GM19324 (cell line): ENCODE measurements at regions not wholly inside any gene's neighbourhood (a gene's known extent, or its start where the extent isn't known, plus 50 kb on each side); places are given as distances from the start of the nearest gene placed in this dataset.

Source experiments
- ATAC-seq: cut with Tn5 transposase; IDR thresholded peaks from one replicate; pipeline ENCODE4 v1.9.1; 2021; ENCODE audit warnings: mild to moderate bottlenecking, moderate library complexity; ENCODE audit not compliant: unreplicated experiment, low FRiP score

- ATAC-seq, result no peak
Observed at GRCh38 chr1:78410643-78411042, 80.1 kb upstream of the PTGFR start.

GRCh38 chr1:78411707-78412106 lies 79.1 kb upstream of the PTGFR start:
- no peak for ATAC-seq

GRCh38 chr1:78415165-78415564 lies 75.6 kb upstream of the PTGFR start:
- no peak for ATAC-seq

- no peak for ATAC-seq
Observed at GRCh38 chr1:78419309-78419708, 71.5 kb upstream of the PTGFR start.

DNA sequence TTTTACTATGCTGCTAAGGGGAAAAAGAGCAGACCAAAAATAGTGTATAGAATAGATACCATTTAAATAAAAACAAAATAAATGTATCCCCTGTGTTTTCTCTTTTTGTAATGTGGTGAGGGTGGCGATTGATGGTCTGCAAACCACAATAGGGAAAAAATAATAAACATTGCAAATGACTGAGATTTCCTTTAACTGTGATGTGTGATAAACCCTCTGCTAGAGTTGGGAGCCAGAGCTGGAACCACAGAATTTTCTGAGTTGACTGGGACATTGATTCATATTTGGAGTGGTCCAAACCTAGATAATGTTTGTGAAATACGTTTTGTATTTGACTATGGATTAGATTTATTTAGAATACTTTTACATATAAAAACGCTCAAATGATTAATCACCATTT lies 70.6 kb upstream of the PTGFR start:
- no peak for ATAC-seq

GRCh38 chr1:78420688-78421087 lies 70.1 kb upstream of the PTGFR start:
- no peak for ATAC-seq

GRCh38 chr1:78424720-78425119 lies 66.1 kb upstream of the PTGFR start:
- ATAC-seq, result no peak

DNA sequence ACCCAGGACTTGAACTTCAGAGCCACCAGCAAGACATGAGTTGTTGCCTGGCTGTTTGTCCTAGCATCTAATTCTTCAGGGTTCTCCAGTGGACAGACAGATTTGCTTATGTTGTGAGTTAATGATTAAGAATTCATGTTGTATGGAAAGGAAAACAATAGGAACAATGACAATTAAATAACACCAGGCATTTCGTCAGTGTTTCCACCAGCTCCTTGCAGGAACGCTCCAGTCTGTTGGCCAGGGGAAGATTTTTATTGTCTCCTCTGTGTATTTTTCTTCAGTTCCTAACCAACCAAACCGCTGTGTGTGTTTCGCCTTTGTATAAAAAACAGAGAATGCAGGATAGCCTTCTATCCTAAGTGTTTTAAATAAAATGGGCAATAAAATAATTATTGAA lies 64.4 kb upstream of the PTGFR start:
- no peak for ATAC-seq

DNA sequence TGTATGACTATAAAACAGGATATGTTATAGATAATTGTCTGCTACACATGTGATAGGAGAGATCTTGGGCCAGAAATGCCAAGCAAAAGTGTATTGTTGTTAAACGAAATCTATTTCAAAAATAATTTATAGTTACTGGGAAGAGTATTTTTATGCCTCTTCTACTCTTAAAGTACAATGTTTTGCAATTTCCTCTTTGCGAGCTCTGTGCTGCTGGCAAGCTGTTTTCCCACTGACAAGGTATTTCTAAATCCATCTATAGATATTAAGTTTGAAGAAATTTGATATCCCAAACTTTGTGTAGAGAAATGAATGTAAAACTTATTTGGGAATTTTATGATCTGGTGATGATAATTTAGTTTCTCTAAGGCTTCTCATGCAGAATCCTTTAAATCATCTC lies 63.3 kb upstream of the PTGFR start:
- no peak for ATAC-seq

DNA sequence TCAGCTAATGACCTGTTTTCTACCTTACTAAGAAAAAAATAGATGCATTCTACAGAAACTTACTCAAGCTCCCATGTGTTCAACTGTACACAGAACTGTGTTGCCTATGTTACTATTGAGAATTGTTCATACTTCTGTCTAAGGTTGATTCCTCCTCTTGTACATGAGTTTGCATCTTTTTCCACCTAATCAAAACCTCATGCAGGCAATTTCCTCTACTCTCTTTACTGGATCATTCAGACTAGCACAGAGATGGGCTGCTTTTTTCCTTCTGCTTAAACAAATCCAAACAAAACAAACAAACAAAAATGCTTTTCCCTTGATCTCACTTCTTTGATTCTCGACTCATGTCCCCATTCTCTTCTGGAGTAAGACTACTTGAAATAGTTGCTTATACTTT lies 58.8 kb upstream of the PTGFR start:
- ATAC-seq, result no peak

DNA sequence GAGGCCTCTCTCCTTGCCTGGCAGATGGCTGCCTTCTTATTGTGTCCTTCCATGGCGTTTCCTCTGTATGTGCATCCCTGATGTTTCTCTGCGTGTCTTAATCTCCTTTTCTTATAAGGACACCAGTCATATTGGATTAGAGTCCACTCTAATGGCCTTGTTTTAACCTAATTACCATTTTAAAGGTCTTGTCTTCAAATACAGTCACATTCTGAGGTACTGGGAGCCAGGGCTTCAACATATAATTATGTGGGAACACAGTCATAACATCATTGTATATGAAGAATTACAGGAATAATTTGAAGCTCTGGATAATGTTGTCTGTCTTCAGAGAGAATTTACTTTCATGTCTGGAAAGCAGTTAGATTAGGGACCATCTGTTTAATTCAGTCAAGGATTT lies 56.4 kb upstream of the PTGFR start:
- no peak for ATAC-seq

DNA sequence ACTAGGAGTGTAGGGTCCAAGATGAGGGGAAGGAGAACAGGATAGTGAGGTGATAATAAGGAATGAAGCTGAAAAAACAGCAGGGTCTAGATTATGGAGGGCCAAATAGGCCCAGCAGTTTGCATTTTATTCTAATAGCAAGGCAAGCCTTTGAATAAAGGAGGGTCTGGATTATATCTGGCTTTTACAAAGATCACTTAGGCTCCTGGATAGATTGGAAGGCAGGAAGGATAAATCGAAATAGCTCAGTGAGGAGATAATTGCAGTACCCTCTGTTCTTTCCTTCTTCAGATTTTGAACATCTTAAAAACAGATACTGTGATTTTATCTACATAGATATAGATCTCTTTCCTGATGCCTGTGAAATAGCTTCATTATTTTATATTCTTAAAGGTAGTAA lies 53.8 kb upstream of the PTGFR start:
- no peak for ATAC-seq

GRCh38 chr1:78437396-78437795 lies 53.4 kb upstream of the PTGFR start:
- no peak for ATAC-seq

- ATAC-seq, result no peak
Observed at GRCh38 chr1:78437941-78438340, 52.8 kb upstream of the PTGFR start.

GRCh38 chr1:78440381-78440793 lies 50.4 kb upstream of the PTGFR start:
- ATAC-seq, result no peak
